ENCODE measurements at regions not wholly inside any gene's neighbourhood (a gene's known extent, or its start where the extent isn't known, plus 50 kb on each side); places are given as distances from the start of the nearest gene placed in this dataset.

GRCh38 chr13:87814403-87814802 lies 143.2 kb downstream of the SLITRK5 start:
- TF ChIP-seq CTCF (IDR thresholded peaks at IDR 0.05) (no peak), POLR2AphosphoS5 (IDR thresholded peaks at IDR 0.05) (no peak)
